Esophagus mucosa (tissue), 1 donor: ENCODE measurements at regions not wholly inside any gene's neighbourhood (a gene's known extent, or its start where the extent isn't known, plus 50 kb on each side); places are given as distances from the start of the nearest gene placed in this dataset.

Experiments
- ATAC-seq: fragments of 200-7000 bp; cut with Tn5 transposase; one replicate; pipeline ENCODE4 v1.9.1; 2020
- donor health status: DM: yes; HTN: yes; CAD: no.

GRCh38 chr17:73785496-73785895, 141.3 kb upstream of the SDK2 start:
- ATAC-seq: no peak

GRCh38 chr17:73785958-73786743, 141.9 kb upstream of the SDK2 start:
- peak; percentile 61 for ATAC-seq

- ATAC-seq: no peak
These were observed 143.1 kb upstream of the SDK2 start for GRCh38 chr17:73787076-73788059.

GRCh38 chr17:73788111-73788510, 143.9 kb upstream of the SDK2 start:
- ATAC-seq: no peak

GRCh38 chr17:73791121-73791520, 146.9 kb upstream of the SDK2 start:
- ATAC-seq: no peak

GRCh38 chr17:73791631-73792030, 147.4 kb upstream of the SDK2 start:
- no peak for ATAC-seq

- ATAC-seq: no peak
These were observed 148.7 kb upstream of the SDK2 start for GRCh38 chr17:73792994-73793393.

GRCh38 chr17:73794336-73794735, 150.1 kb upstream of the SDK2 start:
- ATAC-seq: no peak

- no peak for ATAC-seq
These were observed 151.5 kb upstream of the SDK2 start for GRCh38 chr17:73795730-73796129.

- ATAC-seq: no peak
These were observed 153.4 kb upstream of the SDK2 start for GRCh38 chr17:73797594-73798110.

GRCh38 chr17:73798111-73798748, 154.0 kb upstream of the SDK2 start:
- ATAC-seq: no peak

GRCh38 chr17:73799096-73799495, 154.9 kb upstream of the SDK2 start:
- no peak for ATAC-seq

- no peak for ATAC-seq
These were observed 155.8 kb upstream of the SDK2 start for GRCh38 chr17:73799781-73800627.

GRCh38 chr17:73800893-73801292, 156.6 kb upstream of the SDK2 start:
- ATAC-seq: no peak

GRCh38 chr17:73801455-73802100, 157.3 kb upstream of the SDK2 start:
- ATAC-seq: no peak

- no peak for ATAC-seq
These were observed 158.1 kb upstream of the SDK2 start for GRCh38 chr17:73802314-73802713.

- ATAC-seq: no peak
These were observed 158.6 kb upstream of the SDK2 start for GRCh38 chr17:73802871-73803270.

- ATAC-seq: no peak
These were observed 159.8 kb upstream of the SDK2 start for GRCh38 chr17:73803964-73804435.

- ATAC-seq: no peak
These were observed 162.5 kb upstream of the SDK2 start for GRCh38 chr17:73806768-73807167.

- ATAC-seq: no peak
These were observed 169.0 kb upstream of the SDK2 start for GRCh38 chr17:73813201-73813600.

GRCh38 chr17:73814075-73814474, 169.8 kb upstream of the SDK2 start:
- ATAC-seq: no peak
